ENCODE measurements at regions not wholly inside any gene's neighbourhood (a gene's known extent, or its start where the extent isn't known, plus 50 kb on each side); places are given as distances from the start of the nearest gene placed in this dataset.
"Not testable (repeated sequence)": the region's sequence is repeated elsewhere in the genome, so short reads cannot be mapped to it uniquely, and the experiment has no call there.

DNA sequence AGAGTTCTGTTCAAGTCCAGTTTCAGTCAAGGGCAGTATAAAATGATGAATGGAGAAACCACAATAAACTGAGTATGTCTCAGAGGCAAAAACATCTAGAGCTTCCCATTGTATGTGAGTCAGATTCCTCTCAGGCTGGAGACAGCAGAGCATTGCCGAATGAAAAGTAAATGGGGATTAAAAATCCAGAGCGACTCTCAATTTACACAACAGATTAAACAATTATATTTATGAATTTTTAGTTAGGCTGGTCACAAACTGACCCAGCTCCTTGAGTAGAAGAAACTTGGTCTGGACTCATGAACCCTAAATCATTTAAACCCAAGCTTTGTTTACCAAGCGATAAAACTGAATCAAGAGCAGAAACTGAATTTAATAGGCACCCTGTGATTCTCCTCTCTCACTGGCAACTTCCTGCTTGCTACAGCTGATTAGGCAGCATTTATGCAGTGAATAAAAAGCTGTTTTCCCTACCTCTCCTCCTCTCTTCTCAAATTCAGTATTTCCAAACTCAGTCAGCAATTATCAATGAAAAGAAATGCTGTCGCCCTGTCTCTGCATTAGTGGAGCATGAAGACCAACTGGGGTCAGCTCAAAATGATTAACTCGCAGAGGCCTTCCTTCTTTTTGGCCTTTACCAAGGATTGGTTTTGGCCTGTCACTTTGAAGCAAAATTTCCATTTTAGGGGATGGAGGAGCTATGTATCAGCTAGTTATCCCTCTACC, 568.0 kb downstream of the PDHA2 start:
- Histone ChIP-seq H4K20me1 (ENCODE audit: insufficient read depth, low read length) (no peaks in the 10 kb centered on the region), H3K4me1 (ENCODE audit: insufficient read depth, low read length) (no peaks in the 10 kb centered on the region), H3K79me2 (ENCODE audit: insufficient read depth, low read length) (no peaks in the 10 kb centered on the region), H3K4me3 (ENCODE audit: insufficient read depth, low read length) (peak overlapping the region; percentile 19), H3K27ac (ENCODE audit: low read depth, low read length) (no peak overlapping the region), H3K4me2 (ENCODE audit: insufficient read depth, low read length) (peak overlapping the region; percentile 36), H3K36me3 (ENCODE audit: insufficient read depth, low read length) (no peaks in the 10 kb centered on the region), H3K27me3 (ENCODE audit: insufficient read depth, low read length) (no peaks in the 10 kb centered on the region), H2AFZ (ENCODE audit: low read length) (peak overlapping the region; percentile 15), H3K9me3 (ENCODE audit: low read depth, low read length) (no peaks in the 10 kb centered on the region)
- DNase-seq (ENCODE audit: insufficient read length, low spot score, missing footprints): peak; percentile 13
- no peak for TF ChIP-seq CTCF (IDR thresholded peaks at IDR 0.05; ENCODE audit: extremely low read depth, low read depth, low read length)

GRCh38 chr4:96414853-96415252, 575.0 kb downstream of the PDHA2 start:
- not testable (repeated sequence) for H3K36me3 ChIP-seq (ENCODE audit: insufficient read depth, low read length); H3K27me3 ChIP-seq (ENCODE audit: insufficient read depth, low read length); H4K20me1 ChIP-seq (ENCODE audit: insufficient read depth, low read length); H3K4me3 ChIP-seq (ENCODE audit: insufficient read depth, low read length); H2AFZ ChIP-seq (ENCODE audit: low read length); DNase-seq (ENCODE audit: insufficient read length, low spot score, missing footprints); H3K4me1 ChIP-seq (ENCODE audit: insufficient read depth, low read length); H3K9me3 ChIP-seq (ENCODE audit: low read depth, low read length); H3K27ac ChIP-seq (ENCODE audit: low read depth, low read length); H3K4me2 ChIP-seq (ENCODE audit: insufficient read depth, low read length); H3K79me2 ChIP-seq (ENCODE audit: insufficient read depth, low read length)

GRCh38 chr4:96429657-96430056, 589.8 kb downstream of the PDHA2 start:
- Histone ChIP-seq H2AFZ (ENCODE audit: low read length) (no peak overlapping the region), H3K27me3 (ENCODE audit: insufficient read depth, low read length) (no peaks in the 10 kb centered on the region), H3K9me3 (ENCODE audit: low read depth, low read length) (no peaks in the 10 kb centered on the region), H3K27ac (ENCODE audit: low read depth, low read length) (no peak overlapping the region), H3K4me1 (ENCODE audit: insufficient read depth, low read length) (no peaks in the 10 kb centered on the region), H3K36me3 (ENCODE audit: insufficient read depth, low read length) (no peaks in the 10 kb centered on the region), H4K20me1 (ENCODE audit: insufficient read depth, low read length) (no peaks in the 10 kb centered on the region), H3K4me3 (ENCODE audit: insufficient read depth, low read length) (no peak overlapping the region), H3K79me2 (ENCODE audit: insufficient read depth, low read length) (no peaks in the 10 kb centered on the region), H3K4me2 (ENCODE audit: insufficient read depth, low read length) (no peak overlapping the region)
- no peak for TF ChIP-seq CTCF (IDR thresholded peaks at IDR 0.05; ENCODE audit: extremely low read depth, low read depth, low read length)
- DNase-seq (ENCODE audit: insufficient read length, low spot score, missing footprints): no peak

DNA sequence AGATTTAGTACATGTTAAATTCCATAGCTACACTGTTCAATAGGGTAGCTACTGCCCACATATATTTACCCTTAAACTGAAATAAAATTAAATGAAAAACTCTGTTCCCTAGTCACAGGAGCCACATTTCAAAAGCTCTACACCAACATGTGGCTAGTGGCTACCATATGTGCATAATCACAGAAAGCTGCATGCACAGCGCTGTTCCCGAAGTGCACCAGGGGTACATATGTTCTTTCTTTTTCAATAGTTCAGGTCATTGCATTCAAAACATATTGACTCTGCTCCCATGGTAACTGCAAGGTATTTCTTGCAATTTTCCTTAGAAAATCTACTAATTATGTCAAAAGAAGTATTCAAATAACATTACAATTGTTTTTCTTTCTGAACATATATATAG, 591.2 kb downstream of the PDHA2 start:
- H3K36me3 ChIP-seq (ENCODE audit: insufficient read depth, low read length): no peaks in the 10 kb centered on the region
- H2AFZ ChIP-seq (ENCODE audit: low read length): no peak overlapping the region
- no peak overlapping the region for H3K27ac ChIP-seq (ENCODE audit: low read depth, low read length)
- no peaks in the 10 kb centered on the region for H3K9me3 ChIP-seq (ENCODE audit: low read depth, low read length)
- TF ChIP-seq CTCF (IDR thresholded peaks at IDR 0.05; ENCODE audit: extremely low read depth, low read depth, low read length): no peak
- H3K79me2 ChIP-seq (ENCODE audit: insufficient read depth, low read length): no peaks in the 10 kb centered on the region
- no peak overlapping the region for H3K4me3 ChIP-seq (ENCODE audit: insufficient read depth, low read length)
- no peaks in the 10 kb centered on the region for H4K20me1 ChIP-seq (ENCODE audit: insufficient read depth, low read length)
- no peak for DNase-seq (ENCODE audit: insufficient read length, low spot score, missing footprints)
- H3K27me3 ChIP-seq (ENCODE audit: insufficient read depth, low read length): no peaks in the 10 kb centered on the region
- no peak overlapping the region for H3K4me2 ChIP-seq (ENCODE audit: insufficient read depth, low read length)
- no peaks in the 10 kb centered on the region for H3K4me1 ChIP-seq (ENCODE audit: insufficient read depth, low read length)
